Gastrocnemius medialis (tissue), 4 donors: ENCODE measurements at regions not wholly inside any gene's neighbourhood (a gene's known extent, or its start where the extent isn't known, plus 50 kb on each side); places are given as distances from the start of the nearest gene placed in this dataset.

Source experiments
- CTCF ChIP-seq, 5 experiments: fragments of 450-650 bp in 3 of 5; fragments of 200-600 bp in 2 of 5; sonication (generic) in 2 of 5; IDR thresholded peaks in 4 of 5; conservative IDR thresholded peaks in 1 of 5; 1 replicate in 4 of 5; 2 replicates in 1 of 5; pipeline ENCODE4 v1.5.1; 2016 to 2019; ENCODE audit warnings: antibody characterized with exemption in 5 of 5, mild to moderate bottlenecking in 3 of 5, moderate library complexity in 3 of 5
- POLR2A ChIP-seq, 2 donors: fragments of 450-650 bp; IDR thresholded peaks; one replicate each; pipeline ENCODE4 v1.6.1; 2017; ENCODE audit warnings: antibody characterized with exemption in 2 of 2, mild to moderate bottlenecking in 2 of 2, moderate library complexity in 2 of 2

- TF ChIP-seq CTCF (IDR thresholded peaks at IDR 0.05 in 4 of 5, conservative IDR thresholded peaks at IDR 0.05 in 1 of 5) (no peak), POLR2A (IDR thresholded peaks at IDR 0.05) (no peak)
Measured at GRCh38 chr2:4188561-4188960, 485.2 kb downstream of the DCDC2C start.
